Pancreas (tissue), 10 donors: ENCODE measurements at regions not wholly inside any gene's neighbourhood (a gene's known extent, or its start where the extent isn't known, plus 50 kb on each side); places are given as distances from the start of the nearest gene placed in this dataset.
A peak's percentile ranks its signal among the peaks of the same experiment; 100 is the strongest.

Experiments used
- ATAC-seq, 4 donors: fragments of 200-7000 bp; cut with Tn5 transposase; one replicate each; pipeline versions ENCODE4 v1.8.0 to v1.9.1; 2020; ENCODE audit warnings: mild to moderate bottlenecking in 4 of 4, moderate library complexity in 4 of 4
- DNase-seq, 6 donors: peaks; one replicate each; pipeline ENCODE4 v3.0.0-alpha.2; 2020
- FAIRE-seq: peaks from 2 replicates; lab custom pipeline; 2012; peaks lifted over from hg19 to GRCh38; lab: Jason Lieb, UNC
- H3K27ac ChIP-seq, 4 donors: fragments of 200-600 bp; sonication (generic); 1 replicate in 3 of 4; 2 replicates in 1 of 4; pipeline versions ENCODE4 v1.5.0 to v1.8.0; 2020
- H3K27me3 ChIP-seq, 4 donors: fragments of 200-600 bp; one replicate each; pipeline ENCODE4 v1.8.0; 2021
- H3K36me3 ChIP-seq, 3 donors: fragments of 200-600 bp; sonication (generic) in 1 of 3; one replicate each; pipeline versions ENCODE4 v1.5.0 to v1.8.0; 2020 to 2021
- H3K4me1 ChIP-seq, 3 donors: fragments of 200-600 bp; one replicate each; pipeline ENCODE4 v1.8.0; 2021
- H3K4me3 ChIP-seq, 4 donors: fragments of 200-600 bp; sonication (generic) in 2 of 4; one replicate each; pipeline versions ENCODE4 v1.5.0 to v1.8.0; 2020 to 2021
- H3K9me3 ChIP-seq, 4 donors: fragments of 200-600 bp; one replicate each; pipeline ENCODE4 v1.8.0; 2021
- WGBS, 2 donors: extraction: QIAGEN DNeasy Blood & Tissue Kit; methylation state at CpG; one replicate each; pipeline ENCODE4 v1.1.7; 2013; 5-methylcytosine and 5-hydroxymethylcytosine counted together
- intact Hi-C, 3 donors: fragments of 100-400 bp; cut with DNase I; formaldehyde crosslinking; loops; one replicate each; pipeline versions ENCODE4 v1.11.1 to v1.14.2; 2022
- TF ChIP-seq, protein P1 (sequence below), 4 donors: fragments of 200-600 bp; sonication (generic) in 3 of 4; IDR thresholded peaks; one replicate each; pipeline versions ENCODE4 v1.5.0 to v1.8.0; 2021; ENCODE audit warnings: antibody characterized with exemption in 4 of 4
- donor health status: healthy with polysubstance abuse.
- donor health status: DM: no; HTN: no; CAD: no; lungs with moderate emphysema.
- donor health status: DM: no; HTN: no; CAD: no.
- donor health status: control.
- donor health status: control.
- donor health status: Bipolar disorder and iron deficiency.
- donor health status: DM: yes; HTN: yes; CAD: no.
- donor health status: DM: no; HTN: no; CAD: no.
- donor health status: DM: no; HTN: no; CAD: no.
- donor health status: DM: yes; HTN: yes; CAD: no.

DNA sequence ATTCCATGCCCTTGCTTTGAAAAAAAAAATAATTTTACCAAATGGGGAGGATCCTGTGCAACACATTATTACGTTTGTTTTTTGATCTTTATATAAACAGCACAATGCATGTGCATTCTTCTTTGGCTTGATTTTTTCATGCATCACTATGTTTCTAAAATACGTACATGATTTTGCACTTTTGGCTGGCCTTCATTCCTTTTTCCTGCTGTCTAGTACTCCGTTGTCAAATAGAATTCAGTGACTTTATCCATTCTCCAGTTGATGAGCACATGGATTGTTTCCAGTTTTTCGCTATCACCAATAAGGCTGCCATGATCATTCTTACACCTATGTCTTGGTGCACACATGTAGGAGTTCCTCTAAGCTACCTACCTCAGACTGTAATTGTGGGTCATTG lies 63.0 kb upstream of the ID3 start:
- ATAC-seq (no peak), DNase-seq (no peak), FAIRE-seq (no peak)
- Histone ChIP-seq H3K4me1 (peaks cover 0 to 4% (median 0%) of the 10 kb centered on the region in 3 donors), H3K27me3 (no peaks in the 10 kb centered on the region), H3K4me3 (no peak overlapping the region), H3K9me3 (no peaks in the 10 kb centered on the region), H3K36me3 (no peaks in the 10 kb centered on the region), H3K27ac (no peak overlapping the region)
- TF ChIP-seq, protein P1, sequence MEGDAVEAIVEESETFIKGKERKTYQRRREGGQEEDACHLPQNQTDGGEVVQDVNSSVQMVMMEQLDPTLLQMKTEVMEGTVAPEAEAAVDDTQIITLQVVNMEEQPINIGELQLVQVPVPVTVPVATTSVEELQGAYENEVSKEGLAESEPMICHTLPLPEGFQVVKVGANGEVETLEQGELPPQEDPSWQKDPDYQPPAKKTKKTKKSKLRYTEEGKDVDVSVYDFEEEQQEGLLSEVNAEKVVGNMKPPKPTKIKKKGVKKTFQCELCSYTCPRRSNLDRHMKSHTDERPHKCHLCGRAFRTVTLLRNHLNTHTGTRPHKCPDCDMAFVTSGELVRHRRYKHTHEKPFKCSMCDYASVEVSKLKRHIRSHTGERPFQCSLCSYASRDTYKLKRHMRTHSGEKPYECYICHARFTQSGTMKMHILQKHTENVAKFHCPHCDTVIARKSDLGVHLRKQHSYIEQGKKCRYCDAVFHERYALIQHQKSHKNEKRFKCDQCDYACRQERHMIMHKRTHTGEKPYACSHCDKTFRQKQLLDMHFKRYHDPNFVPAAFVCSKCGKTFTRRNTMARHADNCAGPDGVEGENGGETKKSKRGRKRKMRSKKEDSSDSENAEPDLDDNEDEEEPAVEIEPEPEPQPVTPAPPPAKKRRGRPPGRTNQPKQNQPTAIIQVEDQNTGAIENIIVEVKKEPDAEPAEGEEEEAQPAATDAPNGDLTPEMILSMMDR (IDR thresholded peaks at IDR 0.05), result no peak
- intact Hi-C loops, result no loop called here
- 90 to 94% methylated on average over 4 of the region's 4 CpGs for WGBS, 2 donors

DNA sequence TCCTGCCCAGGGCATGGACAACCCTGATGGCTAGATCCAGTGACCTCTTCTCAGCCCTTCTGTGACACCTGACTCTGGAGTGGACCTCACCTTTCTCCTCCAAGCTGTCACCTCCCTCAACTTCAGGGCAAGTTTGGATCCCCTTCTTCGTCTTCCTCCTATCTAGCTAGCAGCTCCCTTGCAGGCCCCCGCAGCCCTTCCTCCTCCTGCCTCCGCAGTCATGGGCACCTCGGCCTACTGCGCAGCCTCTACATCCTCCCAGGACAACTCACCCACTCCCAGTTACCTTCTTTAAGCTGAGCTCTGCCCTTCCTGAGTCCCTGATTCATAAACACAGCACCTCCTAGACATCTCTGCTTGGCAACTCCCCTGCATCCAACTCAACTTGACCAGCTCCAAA lies 61.3 kb upstream of the ID3 start:
- Histone ChIP-seq H3K4me3 (no peak overlapping the region), H3K4me1 (peaks cover 0 to 4% (median 0%) of the 10 kb centered on the region in 3 donors), H3K36me3 (no peaks in the 10 kb centered on the region), H3K27ac (no peak overlapping the region), H3K9me3 (no peaks in the 10 kb centered on the region), H3K27me3 (no peaks in the 10 kb centered on the region)
- FAIRE-seq (no peak), ATAC-seq (no peak), DNase-seq (no peak)
- intact Hi-C loops, result no loop called here
- TF ChIP-seq, protein P1 (IDR thresholded peaks at IDR 0.05), result no peak
- 92 to 98% methylated on average over 4 to 5 of the region's 5 CpGs for WGBS, 2 donors

GRCh38 chr1:23619299-23620188 lies 60.2 kb upstream of the ID3 start:
- ATAC-seq, result peak; percentile 84 to 90 (median 88)
- Histone ChIP-seq H3K4me3 (peak overlapping the region; percentile 12 to 43 (median 28)), H3K27ac (peak overlapping the region in 1 of 4 donors; percentile 11)

DNA sequence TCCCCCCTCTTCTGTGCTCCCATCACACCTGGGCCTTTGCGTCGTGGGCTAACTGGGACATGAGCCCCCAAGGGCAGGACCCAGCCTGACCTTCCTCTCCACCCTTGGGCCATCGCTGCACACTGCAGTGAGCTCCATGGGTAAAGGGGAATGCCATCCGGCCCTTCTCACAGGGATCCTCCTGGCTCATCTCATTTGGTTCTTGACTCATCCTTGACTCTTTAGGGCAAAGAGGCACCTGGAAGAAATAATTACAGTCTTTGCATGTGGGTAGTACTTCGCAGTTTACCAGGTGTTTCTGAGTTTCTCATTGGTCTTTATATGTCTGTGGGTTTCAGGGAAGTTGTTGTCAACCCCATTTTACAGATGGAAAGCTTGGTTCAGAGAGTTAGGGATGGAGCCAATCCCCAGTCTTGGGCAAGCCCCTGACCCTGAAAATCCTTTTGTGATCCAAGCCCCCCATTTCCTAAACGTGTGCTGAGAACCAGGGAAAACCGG lies 59.3 kb upstream of the ID3 start:
- TF ChIP-seq, protein P1 (IDR thresholded peaks at IDR 0.05), result no peak
- ATAC-seq (no peak), FAIRE-seq (no peak), DNase-seq (no peak)
- Histone ChIP-seq H3K27ac (no peak overlapping the region), H3K36me3 (no peaks in the 10 kb centered on the region), H3K9me3 (no peaks in the 10 kb centered on the region), H3K4me1 (peaks cover 0 to 4% (median 0%) of the 10 kb centered on the region in 3 donors), H3K4me3 (no peak overlapping the region), H3K27me3 (no peaks in the 10 kb centered on the region)
- 88 to 90% methylated on average over 7 of the region's 7 CpGs for WGBS, 2 donors
- intact Hi-C loops, result no loop called here

More at GRCh38 chr1:23619299-23620188, 60.2 kb upstream of the ID3 start:
- Histone ChIP-seq H3K9me3 (no peaks in the 10 kb centered on the region), H3K4me1 (peaks cover 0 to 4% (median 0%) of the 10 kb centered on the region in 3 donors), H3K36me3 (no peaks in the 10 kb centered on the region), H3K27me3 (no peaks in the 10 kb centered on the region)
- DNase-seq (peak in 5 of 6 donors; percentile 41 to 67 (median 66)), FAIRE-seq (no peak)
- intact Hi-C loops, result no loop called here
- 5% methylated on average over 42 to 58 of the region's 58 CpGs for WGBS, 2 donors
- TF ChIP-seq, protein P1 (IDR thresholded peaks at IDR 0.05), result no peak
